HG03354 (cell line): ENCODE measurements at regions not wholly inside any gene's neighbourhood (a gene's known extent, or its start where the extent isn't known, plus 50 kb on each side); places are given as distances from the start of the nearest gene placed in this dataset.

Experiments used
- ATAC-seq: cut with Tn5 transposase; IDR thresholded peaks from one replicate; pipeline ENCODE4 v1.9.1; 2021; ENCODE audit warnings: mild to moderate bottlenecking; ENCODE audit not compliant: unreplicated experiment, poor library complexity, severe bottlenecking

DNA sequence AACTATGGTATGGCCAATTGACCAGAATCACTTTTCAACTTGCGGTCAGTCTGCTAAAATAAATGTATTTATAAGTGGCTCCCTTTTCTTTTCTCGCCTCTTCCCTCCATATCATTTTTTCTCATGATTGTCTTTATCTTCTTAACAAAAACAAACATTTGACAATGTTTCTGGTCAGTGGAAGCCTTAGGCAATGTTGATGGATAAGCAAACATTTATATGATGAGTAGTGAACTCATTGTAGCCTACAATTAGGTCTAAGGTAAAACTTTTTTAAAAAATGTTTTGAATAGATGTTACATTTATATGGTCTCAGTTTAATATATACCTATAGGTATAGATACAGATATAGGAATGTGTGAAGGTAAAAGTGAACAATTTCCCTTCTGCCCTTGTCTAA, 355.4 kb downstream of the MFSD1 start:
- ATAC-seq = no peak

GRCh38 chr3:159158213-159158612, 356.4 kb downstream of the MFSD1 start:
- ATAC-seq = peak; percentile 42

DNA sequence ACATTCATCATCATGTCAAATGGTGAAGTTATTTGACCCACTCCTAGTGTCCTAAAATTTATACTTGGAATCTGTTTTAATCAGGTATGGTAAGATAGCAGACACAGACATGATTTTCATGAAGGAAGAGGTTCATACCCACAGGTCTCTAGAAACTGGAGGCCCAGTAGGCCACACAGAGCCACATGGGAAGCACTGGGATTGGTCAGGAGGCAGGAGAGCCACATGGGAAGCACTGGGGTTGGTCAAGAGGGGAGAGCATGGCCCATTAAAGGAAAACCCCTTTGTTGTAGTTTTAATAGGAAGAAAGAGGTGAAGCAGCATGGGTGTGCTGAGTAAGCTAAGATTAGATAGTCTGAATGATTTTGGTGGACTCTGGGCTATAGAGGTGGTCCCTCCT, 356.9 kb downstream of the MFSD1 start:
- no peak for ATAC-seq

DNA sequence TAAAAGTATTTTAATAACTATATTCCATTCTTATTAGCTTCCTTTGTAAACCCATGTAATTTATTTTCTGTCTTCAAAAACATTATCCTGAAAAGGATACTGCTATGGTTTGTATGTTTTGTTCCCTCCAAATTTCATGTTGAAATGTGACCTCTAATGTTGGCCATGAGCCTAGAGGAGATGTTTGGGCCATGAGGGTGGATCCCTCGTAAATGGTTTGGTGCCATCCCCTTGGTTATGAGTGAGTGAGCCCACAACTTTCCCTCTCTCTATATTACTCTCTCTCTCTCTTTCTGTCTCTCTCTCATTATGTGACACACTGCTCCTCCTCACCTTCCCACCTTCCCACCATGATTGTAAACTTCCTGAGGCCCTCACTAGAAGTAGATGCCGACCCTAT, 357.7 kb downstream of the MFSD1 start:
- ATAC-seq = no peak

- ATAC-seq = no peak
Observed at GRCh38 chr3:159163656-159164055, 361.8 kb downstream of the MFSD1 start.

DNA sequence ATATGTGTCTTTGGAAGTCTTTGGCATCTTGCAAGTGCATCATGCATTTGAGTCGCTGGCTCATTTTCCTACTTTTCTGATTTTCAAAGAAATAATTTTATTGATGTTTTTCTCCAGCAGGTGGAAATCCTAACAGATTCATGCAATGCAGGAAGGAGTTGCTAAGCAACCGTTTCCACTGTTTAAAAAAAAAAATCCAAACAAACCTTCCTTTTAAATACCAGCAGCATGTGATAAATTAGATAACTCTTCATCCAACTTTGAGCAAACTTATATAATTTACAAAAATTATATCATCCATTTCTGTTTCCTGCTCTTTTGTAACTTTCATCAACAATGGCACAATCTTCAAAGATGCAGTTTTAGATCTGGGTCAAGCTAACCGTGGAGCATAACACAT, 364.1 kb downstream of the MFSD1 start:
- no peak for ATAC-seq

- no peak for ATAC-seq
Observed at GRCh38 chr3:159166899-159167586, 365.2 kb downstream of the MFSD1 start.

- ATAC-seq = no peak
Observed at GRCh38 chr3:159168788-159169187, 366.9 kb downstream of the MFSD1 start.

GRCh38 chr3:159169828-159170227, 368.0 kb downstream of the MFSD1 start:
- no peak for ATAC-seq

- no peak for ATAC-seq
Observed at GRCh38 chr3:159170436-159171003, 368.7 kb downstream of the MFSD1 start.

GRCh38 chr3:159171333-159171732, 369.5 kb downstream of the MFSD1 start:
- ATAC-seq = no peak

DNA sequence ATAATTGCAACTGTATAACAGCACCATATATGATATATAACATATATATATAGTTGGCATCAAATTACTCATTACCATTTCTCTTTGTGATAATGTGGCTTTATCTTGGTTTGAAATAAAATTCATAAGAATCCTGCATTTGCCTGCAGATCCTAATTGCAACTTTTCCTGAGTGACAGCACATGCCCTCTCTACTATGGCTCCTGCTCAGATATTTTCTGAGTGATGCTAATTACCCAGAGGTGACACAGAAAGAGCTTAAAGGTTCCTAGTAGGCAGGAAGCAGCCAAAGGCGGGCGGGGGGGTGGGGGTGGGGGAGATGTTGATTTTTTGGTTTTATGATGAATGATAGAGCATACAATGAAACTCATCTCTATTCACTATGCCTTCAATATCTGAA, 370.6 kb downstream of the MFSD1 start:
- no peak for ATAC-seq

DNA sequence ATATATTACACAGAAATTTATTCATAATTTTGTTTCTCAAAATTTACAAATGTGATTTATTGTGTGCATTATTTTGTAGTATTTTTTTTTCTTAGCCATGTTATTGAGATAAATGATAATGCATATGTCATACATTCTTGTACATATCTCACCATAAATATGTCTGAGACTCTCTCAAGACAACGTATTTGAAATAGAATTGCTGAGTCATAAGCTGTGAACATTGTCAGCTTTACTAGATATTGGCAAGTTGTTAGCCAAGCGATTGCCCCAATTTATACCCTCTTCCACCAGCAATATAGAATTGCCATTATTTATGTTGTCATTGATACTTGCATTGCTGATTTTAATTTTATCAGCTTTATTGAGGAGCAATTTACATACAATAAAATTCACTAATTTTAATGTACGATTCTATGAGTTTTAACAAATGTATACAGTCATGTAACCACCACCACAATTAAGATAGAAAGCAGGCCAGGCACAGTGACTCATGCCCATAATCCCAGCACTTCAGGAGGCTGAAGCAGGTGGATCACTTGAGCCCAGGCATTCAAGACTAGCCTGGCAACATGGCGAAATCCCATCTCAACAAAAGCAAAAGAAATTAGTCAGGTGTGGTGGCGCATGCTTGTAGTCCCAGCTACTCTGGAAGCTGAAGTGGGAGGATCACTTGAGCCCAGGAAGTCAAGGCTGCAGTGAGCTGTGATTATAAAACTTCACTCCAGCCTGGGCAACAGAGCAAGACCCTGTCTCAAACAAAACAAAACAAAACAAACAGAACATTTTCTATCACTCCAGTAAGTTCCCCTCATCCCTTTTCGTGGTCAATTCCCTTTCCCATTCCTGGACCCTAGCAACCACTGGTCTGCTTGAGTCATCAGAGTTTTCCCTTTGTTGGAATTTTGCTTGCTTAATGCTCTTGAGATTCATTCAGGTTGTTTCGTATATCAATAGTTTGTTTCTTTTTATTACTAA, 373.1 kb downstream of the MFSD1 start:
- ATAC-seq = no peak

DNA sequence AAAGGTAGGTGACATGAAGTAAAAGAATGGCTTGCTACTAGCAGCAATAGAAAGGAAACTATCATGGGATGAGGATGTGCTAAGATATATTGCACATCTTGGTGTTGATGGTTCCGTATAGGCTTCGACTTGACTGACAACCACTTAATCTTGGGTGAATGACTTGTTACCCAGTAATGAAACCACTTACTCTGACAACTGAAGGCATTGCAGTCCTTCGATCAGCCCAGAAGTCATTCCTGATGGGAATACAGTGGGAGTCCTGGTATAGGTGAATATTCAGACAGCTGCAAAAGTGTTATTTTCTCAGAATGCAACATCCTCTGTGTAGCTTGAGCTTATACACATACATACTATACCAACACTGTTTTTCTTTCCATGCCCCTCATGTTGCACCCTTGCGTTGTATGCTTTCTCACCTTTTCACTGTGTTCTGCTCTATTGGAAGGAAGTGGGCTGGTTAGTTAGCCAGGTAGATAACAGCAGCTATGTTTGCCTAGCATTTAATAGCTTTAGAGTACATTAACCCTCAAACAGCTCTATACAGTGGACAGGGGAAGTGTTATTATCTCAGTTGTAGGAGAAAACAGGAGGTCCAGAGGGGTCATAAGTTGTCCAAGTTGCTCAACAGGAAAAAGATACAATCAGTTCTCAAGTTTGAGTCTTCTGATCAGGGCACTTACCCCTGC, 376.5 kb downstream of the MFSD1 start:
- no peak for ATAC-seq

DNA sequence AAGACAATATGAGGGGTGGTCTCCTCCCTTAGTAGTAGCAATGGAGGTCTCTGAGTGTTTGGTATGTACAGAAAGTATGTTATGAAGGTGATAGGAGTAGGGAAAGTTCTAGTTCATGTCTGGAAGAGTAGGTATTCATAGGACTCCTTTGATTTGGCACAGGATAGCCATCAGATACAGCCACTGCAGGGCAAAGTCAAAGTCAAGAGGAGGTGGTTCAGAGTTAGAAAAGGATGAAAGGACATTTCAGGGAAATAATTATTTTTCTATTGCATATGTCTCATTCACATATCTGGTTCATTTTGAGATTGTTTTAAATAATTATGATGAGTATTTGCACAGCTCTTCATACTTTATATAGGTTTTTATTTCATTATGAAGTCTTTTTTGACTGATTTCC, 381.1 kb downstream of the MFSD1 start:
- ATAC-seq = no peak

DNA sequence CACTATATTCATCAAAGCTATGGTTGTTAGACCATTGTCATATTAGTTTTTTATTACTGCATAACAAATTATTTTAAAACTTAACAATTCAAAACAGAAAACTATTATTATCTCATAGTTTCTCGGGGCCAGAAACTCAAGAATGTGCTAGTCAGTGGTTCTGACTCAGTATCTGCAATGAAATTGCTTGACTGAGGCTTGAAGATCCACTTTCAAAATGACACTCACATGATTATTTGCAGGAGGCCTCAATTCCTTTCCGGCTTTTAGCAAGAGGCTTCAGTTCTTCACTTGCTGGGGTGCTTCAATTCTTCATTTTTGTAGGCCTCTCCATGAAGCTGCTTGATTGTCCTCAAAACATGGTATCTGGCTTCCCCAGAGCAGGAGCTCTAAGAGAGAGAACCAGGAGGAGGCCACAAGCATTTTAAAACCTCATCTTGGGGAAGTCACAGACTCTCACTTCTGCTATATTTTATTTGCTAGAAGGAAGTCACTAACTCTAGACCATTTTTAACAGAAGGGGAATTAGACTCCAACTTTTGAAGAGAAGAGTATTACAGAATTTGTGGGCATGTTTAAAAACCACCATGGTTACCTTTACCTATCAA, 383.7 kb downstream of the MFSD1 start:
- peak; percentile 52 for ATAC-seq

DNA sequence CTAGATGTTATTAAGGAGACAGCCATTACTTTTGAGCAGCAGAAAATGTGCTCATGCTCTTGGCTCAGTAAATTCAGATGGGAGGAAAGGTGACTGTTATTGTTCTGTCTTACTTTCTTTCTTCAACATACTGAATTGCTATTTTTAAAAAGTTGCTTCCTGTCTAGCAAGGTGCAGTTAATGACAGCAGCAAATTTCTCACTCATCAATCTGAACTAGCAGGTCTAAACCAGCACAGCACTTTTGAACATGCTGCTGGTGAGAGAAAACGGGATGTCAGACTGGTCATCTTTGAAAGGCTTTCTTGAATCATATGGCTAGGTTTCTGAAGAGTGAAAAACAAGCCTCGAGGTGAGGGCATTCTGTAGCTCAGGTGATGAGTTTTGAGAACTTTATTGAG, 384.7 kb downstream of the MFSD1 start:
- peak; percentile 68 for ATAC-seq

DNA sequence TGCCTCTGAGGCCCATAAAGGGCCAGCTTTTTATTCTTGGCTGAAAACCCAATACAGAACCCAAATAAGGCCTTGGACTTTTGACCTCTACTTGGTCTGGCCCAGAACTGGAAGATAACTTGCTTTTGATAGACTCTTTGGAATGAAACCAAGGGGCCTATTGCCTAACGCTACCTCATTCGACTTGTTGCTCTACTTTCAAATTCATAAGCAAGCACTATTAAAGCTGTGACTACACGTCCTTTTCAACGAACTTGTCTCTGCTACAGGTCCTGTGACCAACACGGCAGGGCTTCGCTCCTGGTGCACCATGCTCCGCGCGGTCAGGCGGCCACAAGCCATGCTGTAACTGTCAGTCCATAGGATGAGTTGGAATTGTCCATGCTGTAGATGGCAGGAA, 385.4 kb downstream of the MFSD1 start:
- ATAC-seq = no peak

GRCh38 chr3:159187706-159188105, 385.9 kb downstream of the MFSD1 start:
- no peak for ATAC-seq
